Spinal cord (tissue), 9 donors: ENCODE measurements at regions not wholly inside any gene's neighbourhood (a gene's known extent, or its start where the extent isn't known, plus 50 kb on each side); places are given as distances from the start of the nearest gene placed in this dataset.
A peak's percentile ranks its signal among the peaks of the same experiment; 100 is the strongest.

ENCODE experiments used
- DNase-seq, 6 donors: peaks; one replicate each; pipeline versions ENCODE4 v3.0.0 to v3.0.0-alpha.2; 2013 to 2015; ENCODE audit warnings: low spot score in 6 of 6, low read depth in 4 of 6
- H3K27ac ChIP-seq: one replicate; pipeline ENCODE4 v1.5.1; 2013; ENCODE audit warnings: low read depth, low read length, control low read depth
- H3K27me3 ChIP-seq: one replicate; pipeline ENCODE4 v1.6.1; 2013; ENCODE audit warnings: low read length; ENCODE audit not compliant: control insufficient read depth, insufficient read depth
- H3K36me3 ChIP-seq: one replicate; pipeline ENCODE4 v1.6.1; 2013; ENCODE audit warnings: low read length; ENCODE audit not compliant: control insufficient read depth, insufficient read depth
- H3K4me1 ChIP-seq: one replicate; pipeline ENCODE4 v1.6.1; 2013; ENCODE audit warnings: low read length; ENCODE audit not compliant: control insufficient read depth, insufficient read depth
- H3K4me3 ChIP-seq: one replicate; pipeline ENCODE4 v1.5.1; 2013; ENCODE audit warnings: low read depth, low read length, control low read depth
- H3K9me3 ChIP-seq: one replicate; pipeline ENCODE4 v1.6.1; 2013; ENCODE audit warnings: low read length; ENCODE audit not compliant: control insufficient read depth, insufficient read depth
- WGBS: methylation state at CpG from one replicate; pipeline ENCODE4 v1.1.5; 2013; ENCODE audit warnings: missing lambda C conversion rate; ENCODE audit not compliant: insufficient coverage; 5-methylcytosine and 5-hydroxymethylcytosine counted together
- donor health status: healthy.

DNA sequence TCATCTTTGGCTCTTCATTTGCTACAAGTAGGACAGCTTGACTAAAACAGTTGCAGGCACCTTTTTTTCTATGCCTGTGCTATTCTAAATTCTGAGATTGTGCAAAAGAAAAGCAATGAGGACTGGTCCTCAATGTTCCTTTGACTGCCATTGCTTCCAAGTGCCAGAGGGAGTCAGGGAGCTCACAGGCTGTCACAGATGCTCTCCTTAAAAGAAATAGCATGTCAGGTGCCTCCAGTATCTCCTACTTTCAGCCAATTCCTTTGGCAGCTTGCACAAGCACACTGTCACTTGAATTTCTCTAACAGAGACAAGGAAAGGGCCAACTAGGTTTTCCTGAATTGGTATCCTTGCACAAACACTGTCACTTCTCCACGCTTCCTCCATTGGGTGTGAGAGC is 228.2 kb downstream of the ADGRA3 start:
- WGBS = no CpG with 5 or more reads among the region's 1 CpG
- Histone ChIP-seq H3K9me3 (peaks cover 4% of the 10 kb centered on the region), H3K4me3 (no peak overlapping the region), H3K27me3 (no peaks in the 10 kb centered on the region), H3K4me1 (no peaks in the 10 kb centered on the region), H3K27ac (no peak overlapping the region), H3K36me3 (no peaks in the 10 kb centered on the region)
- peak in 1 of 6 donors; percentile 58 for DNase-seq

DNA sequence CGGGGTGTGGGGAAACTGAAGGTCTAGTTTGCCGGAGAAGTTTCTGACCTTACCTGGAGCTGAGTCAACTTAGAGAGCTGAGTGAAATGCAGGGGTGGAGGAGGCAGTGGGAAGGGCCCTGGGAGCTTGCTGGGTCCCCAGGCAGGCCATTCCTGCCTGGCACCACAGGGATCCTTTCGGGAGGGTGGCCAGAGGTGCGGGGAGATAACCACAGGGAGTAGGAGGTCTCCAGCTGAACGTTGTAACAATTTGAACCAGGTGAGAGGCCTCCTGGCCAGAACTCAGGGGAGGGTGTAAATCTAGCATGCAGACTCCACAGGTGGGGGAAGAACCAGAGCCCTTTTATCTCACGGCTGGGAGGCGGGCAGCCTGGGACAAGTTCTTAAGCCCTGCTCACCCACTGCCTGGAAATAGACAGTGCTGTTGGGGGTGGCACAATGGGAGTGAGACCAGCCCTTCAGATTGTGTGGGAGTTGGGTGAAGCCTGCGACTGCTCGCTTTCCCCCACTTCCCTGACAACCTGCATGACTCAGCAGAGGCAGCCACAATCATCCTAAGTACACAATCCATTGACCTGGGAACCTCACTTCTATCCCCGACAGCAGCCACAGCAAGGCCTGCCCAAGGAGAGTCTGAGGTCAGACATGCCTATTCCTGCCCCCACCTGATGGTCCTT is 247.4 kb downstream of the ADGRA3 start:
- WGBS = 75% methylated on average over 10 of the region's 10 CpGs
- Histone ChIP-seq H3K9me3 (no peaks in the 10 kb centered on the region), H3K27me3 (no peaks in the 10 kb centered on the region), H3K4me3 (no peak overlapping the region), H3K4me1 (no peaks in the 10 kb centered on the region), H3K27ac (no peak overlapping the region), H3K36me3 (no peaks in the 10 kb centered on the region)
- DNase-seq = no peak

- Histone ChIP-seq H3K27ac (no peak overlapping the region), H3K4me1 (no peaks in the 10 kb centered on the region), H3K36me3 (no peaks in the 10 kb centered on the region), H3K4me3 (no peak overlapping the region), H3K9me3 (no peaks in the 10 kb centered on the region), H3K27me3 (no peaks in the 10 kb centered on the region)
- WGBS = no CpG with 5 or more reads among the region's 7 CpGs
- DNase-seq = peak in 1 of 6 donors; percentile 6
Observed at GRCh38 chr4:22264261-22264660, 251.6 kb downstream of the ADGRA3 start.

- Histone ChIP-seq H3K9me3 (no peaks in the 10 kb centered on the region), H3K4me1 (no peaks in the 10 kb centered on the region), H3K4me3 (no peak overlapping the region), H3K27me3 (no peaks in the 10 kb centered on the region), H3K36me3 (no peaks in the 10 kb centered on the region), H3K27ac (no peak overlapping the region)
- no CpG with 5 or more reads among the region's 1 CpG for WGBS
- no peak for DNase-seq
Observed at GRCh38 chr4:22253431-22253830, 262.4 kb downstream of the ADGRA3 start.

GRCh38 chr4:22246847-22247246 is 269.0 kb downstream of the ADGRA3 start:
- no peak overlapping the region for H3K27ac ChIP-seq
- no peaks in the 10 kb centered on the region for H3K27me3 ChIP-seq
- H3K4me3 ChIP-seq = no peak overlapping the region
- no peaks in the 10 kb centered on the region for H3K4me1 ChIP-seq
- DNase-seq = no peak
- H3K9me3 ChIP-seq = no peaks in the 10 kb centered on the region
- no peaks in the 10 kb centered on the region for H3K36me3 ChIP-seq
- WGBS = 16% methylated on average over 2 of the region's 2 CpGs

- no CpG with 5 or more reads among the region's 2 CpGs for WGBS
- Histone ChIP-seq H3K9me3 (no peaks in the 10 kb centered on the region), H3K36me3 (no peaks in the 10 kb centered on the region), H3K4me1 (no peaks in the 10 kb centered on the region), H3K27me3 (no peaks in the 10 kb centered on the region), H3K4me3 (no peak overlapping the region), H3K27ac (no peak overlapping the region)
- no peak for DNase-seq
Observed at GRCh38 chr4:22245294-22245693, 270.6 kb downstream of the ADGRA3 start.

DNA sequence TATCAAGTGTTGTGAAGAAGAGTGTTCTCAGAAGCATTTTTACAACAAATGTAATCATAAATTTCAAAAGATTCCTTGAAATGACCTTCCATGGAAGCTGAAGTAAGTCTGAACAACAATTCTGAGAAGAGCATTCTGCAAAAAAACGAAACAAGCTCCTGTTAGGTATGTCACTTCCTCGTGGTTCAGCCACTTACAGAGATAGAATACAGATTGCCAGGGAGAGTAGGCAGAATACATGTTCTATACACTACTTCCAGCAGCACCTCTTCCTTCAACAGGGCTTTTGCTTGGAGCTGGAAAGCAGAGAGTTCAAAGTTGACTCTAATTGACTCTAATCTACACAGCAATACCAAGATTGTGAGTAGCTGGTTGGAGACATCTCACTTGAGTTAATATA is 274.5 kb downstream of the ADGRA3 start:
- H3K27me3 ChIP-seq = no peaks in the 10 kb centered on the region
- no peaks in the 10 kb centered on the region for H3K9me3 ChIP-seq
- no peaks in the 10 kb centered on the region for H3K36me3 ChIP-seq
- no CpG with 5 or more reads among the region's 2 CpGs for WGBS
- no peak overlapping the region for H3K4me3 ChIP-seq
- no peaks in the 10 kb centered on the region for H3K4me1 ChIP-seq
- DNase-seq = no peak
- no peak overlapping the region for H3K27ac ChIP-seq

GRCh38 chr4:22240814-22241213 is 275.1 kb downstream of the ADGRA3 start:
- no CpG with 5 or more reads among the region's 4 CpGs for WGBS
- H3K36me3 ChIP-seq = no peaks in the 10 kb centered on the region
- H3K27ac ChIP-seq = no peak overlapping the region
- H3K4me1 ChIP-seq = no peaks in the 10 kb centered on the region
- H3K9me3 ChIP-seq = no peaks in the 10 kb centered on the region
- DNase-seq = no peak
- H3K4me3 ChIP-seq = no peak overlapping the region
- no peaks in the 10 kb centered on the region for H3K27me3 ChIP-seq

DNA sequence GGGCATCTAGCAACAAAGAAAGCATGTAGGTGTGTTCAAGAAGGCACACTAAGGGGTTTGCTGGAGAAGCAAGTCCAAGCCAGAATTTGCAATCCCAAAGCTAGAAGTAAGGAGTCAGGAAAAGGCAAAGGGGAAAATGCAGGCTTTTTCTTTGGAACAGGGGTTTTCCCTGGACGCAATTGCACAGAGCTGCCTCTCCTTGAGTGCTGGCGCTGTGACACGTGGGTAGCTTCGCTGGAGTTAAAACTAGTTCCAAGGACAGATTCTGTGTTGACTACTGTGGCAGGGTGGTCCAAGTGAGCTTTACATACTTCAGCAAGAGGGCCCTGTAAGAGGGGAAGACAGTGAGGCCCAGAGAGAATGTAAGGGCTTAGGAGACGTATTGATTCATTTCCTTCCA is 277.1 kb downstream of the ADGRA3 start:
- WGBS = 72% methylated on average over 4 of the region's 5 CpGs
- no peak for DNase-seq
- Histone ChIP-seq H3K4me3 (no peak overlapping the region), H3K36me3 (no peaks in the 10 kb centered on the region), H3K27me3 (no peaks in the 10 kb centered on the region), H3K9me3 (no peaks in the 10 kb centered on the region), H3K27ac (no peak overlapping the region), H3K4me1 (no peaks in the 10 kb centered on the region)

- peak in 3 of 6 donors; percentile 14 to 54 (median 51) for DNase-seq
- 29% methylated on average over 8 of the region's 10 CpGs for WGBS
- no peak overlapping the region for H3K4me3 ChIP-seq
- no peaks in the 10 kb centered on the region for H3K36me3 ChIP-seq
- H3K27me3 ChIP-seq = no peaks in the 10 kb centered on the region
- H3K9me3 ChIP-seq = no peaks in the 10 kb centered on the region
- H3K27ac ChIP-seq = no peak overlapping the region
- no peaks in the 10 kb centered on the region for H3K4me1 ChIP-seq
Observed at GRCh38 chr4:22237846-22238494, 277.9 kb downstream of the ADGRA3 start.
